GM12873 (cell line): ENCODE measurements at regions not wholly inside any gene's neighbourhood (a gene's known extent, or its start where the extent isn't known, plus 50 kb on each side); places are given as distances from the start of the nearest gene placed in this dataset.

Experiments used
- CTCF ChIP-seq: IDR thresholded peaks from 2 replicates; pipeline ENCODE4 v1.5.1; 2012; ENCODE audit warnings: low read depth, mild to moderate bottlenecking, moderate library complexity, low read length, control low read depth; ENCODE audit not compliant: insufficient read depth; ENCODE audit errors: missing control alignments

- peak; percentile 55 for TF ChIP-seq CTCF
Measured at GRCh38 chr16:35102780-35103403, 1643.5 kb downstream of the TP53TG3F start.

- TF ChIP-seq CTCF: no peak
Measured at GRCh38 chr16:35131429-35131828, 1672.0 kb downstream of the TP53TG3F start.

- TF ChIP-seq CTCF: no peak
Measured at GRCh38 chr16:35134471-35134870, 1675.1 kb downstream of the TP53TG3F start.

GRCh38 chr16:35140293-35140986, 1681.0 kb downstream of the TP53TG3F start:
- no peak for TF ChIP-seq CTCF

- TF ChIP-seq CTCF: no peak
Measured at GRCh38 chr16:35141303-35141702, 1681.9 kb downstream of the TP53TG3F start.

- TF ChIP-seq CTCF: no peak
Measured at GRCh38 chr16:35142147-35142808, 1682.9 kb downstream of the TP53TG3F start.

- no peak for TF ChIP-seq CTCF
Measured at GRCh38 chr16:35142809-35143192, 1683.4 kb downstream of the TP53TG3F start.
